ENCODE measurements at regions not wholly inside any gene's neighbourhood (a gene's known extent, or its start where the extent isn't known, plus 50 kb on each side); places are given as distances from the start of the nearest gene placed in this dataset.

- Histone ChIP-seq H3K4me1 (ENCODE audit: control insufficient read depth in 2 of 2, insufficient read depth in 2 of 2, low read length in 2 of 2) (no peaks in the 10 kb centered on the region), H3K27me3 (replicated peaks in 1 of 4; ENCODE audit: control extremely low read depth in 1 of 4, control insufficient read depth in 3 of 4, insufficient read depth in 4 of 4, low read length in 3 of 4) (peaks cover 0 to 2% (median 0%) of the 10 kb centered on the region in 4 experiments), H3K36me3 (replicated peaks in 1 of 2; ENCODE audit: control extremely low read depth in 1 of 2, control insufficient read depth in 1 of 2, extremely low read depth in 1 of 2, insufficient read depth in 2 of 2, low read length in 1 of 2) (no peaks in the 10 kb centered on the region), H3K27ac (ENCODE audit: low read length in 2 of 2) (no peak overlapping the region), H3K4me2 (replicated peaks; ENCODE audit: low read depth, low read length, poor library complexity, severe bottlenecking) (no peak overlapping the region), H3K4me3 (ENCODE audit: control extremely low read depth in 1 of 5, extremely low read depth in 1 of 5, insufficient read depth in 1 of 5, low read depth in 2 of 5, low read length in 4 of 5) (no peak overlapping the region), H2AFZ (ENCODE audit: insufficient read depth, low read depth, low read length, poor library complexity, severe bottlenecking) (no peak overlapping the region), H3K9ac (ENCODE audit: low read length) (no peak overlapping the region), H3K79me2 (ENCODE audit: control insufficient read depth, insufficient read depth, low read length) (no peaks in the 10 kb centered on the region), H3K9me3 (ENCODE audit: control extremely low read depth in 1 of 3, control insufficient read depth in 2 of 3, insufficient read depth in 1 of 3, low read length in 2 of 3) (no peaks in the 10 kb centered on the region), H4K20me1 (ENCODE audit: control insufficient read depth, insufficient read depth, low read length, poor library complexity, severe bottlenecking) (no peaks in the 10 kb centered on the region)
- no peak for ATAC-seq (ENCODE audit: low read depth)
- Mint-ChIP-seq H3K4me1 (no peaks in the 10 kb centered on the region), H3K4me3 (no peak overlapping the region), H3K27me3 (peaks cover 19% of the 10 kb centered on the region), H3K9me3 (ENCODE audit: insufficient read depth) (no peaks in the 10 kb centered on the region), H3K27ac (no peak overlapping the region)
- ChIA-PET CTCF (interaction anchor here (0.5 kb wide), 1 partner anchor 26 kb away, joined by 3 read pairs; no protein-coding TSS in a partner anchor), POLR2A (no interaction called here)
- no peak for TF ChIP-seq CTCF (IDR thresholded peaks at IDR 0.05)
- intact Hi-C loops (cut with micrococcal nuclease), result no loop called here
- WGBS (ENCODE audit: insufficient coverage), result 90% methylated on average over 7 of the region's 11 CpGs
- DNase-seq, result no peak
Measured at GRCh38 chr5:1731091-1731639, 68.5 kb downstream of the MRPL36 start.

DNA sequence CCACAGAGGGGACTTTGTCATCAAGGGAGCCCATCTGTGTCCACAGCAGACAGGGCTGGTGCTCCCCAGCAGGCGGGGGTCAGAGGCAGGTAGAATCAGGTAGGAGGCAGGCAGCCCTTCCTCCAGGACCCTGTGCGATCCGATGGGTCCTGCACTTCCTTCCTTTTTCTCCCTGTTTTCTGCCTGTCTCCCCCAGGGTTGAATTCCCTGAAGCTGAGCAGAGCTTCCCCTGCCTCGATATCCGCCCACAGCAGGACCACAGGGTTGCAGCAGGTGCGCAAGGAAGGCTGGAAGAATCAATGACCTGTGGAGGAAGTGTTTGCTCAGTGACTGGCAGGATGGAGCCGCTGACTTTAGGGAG lies 69.2 kb downstream of the MRPL36 start:
- no peak for DNase-seq
- intact Hi-C loops (cut with micrococcal nuclease), result no loop called here

More for the DNA sequence above, 69.2 kb downstream of the MRPL36 start:
- Histone ChIP-seq H3K4me3 (ENCODE audit: control extremely low read depth in 1 of 5, extremely low read depth in 1 of 5, insufficient read depth in 1 of 5, low read depth in 2 of 5, low read length in 4 of 5) (no peak overlapping the region), H3K27ac (ENCODE audit: low read length in 2 of 2) (no peak overlapping the region), H3K4me1 (ENCODE audit: control insufficient read depth in 2 of 2, insufficient read depth in 2 of 2, low read length in 2 of 2) (no peaks in the 10 kb centered on the region), H3K79me2 (ENCODE audit: control insufficient read depth, insufficient read depth, low read length) (no peaks in the 10 kb centered on the region), H3K9ac (ENCODE audit: low read length) (no peak overlapping the region), H3K9me3 (ENCODE audit: control extremely low read depth in 1 of 3, control insufficient read depth in 2 of 3, insufficient read depth in 1 of 3, low read length in 2 of 3) (no peaks in the 10 kb centered on the region), H3K4me2 (replicated peaks; ENCODE audit: low read depth, low read length, poor library complexity, severe bottlenecking) (no peak overlapping the region), H3K27me3 (replicated peaks in 1 of 4; ENCODE audit: control extremely low read depth in 1 of 4, control insufficient read depth in 3 of 4, insufficient read depth in 4 of 4, low read length in 3 of 4) (peaks cover 0 to 2% (median 0%) of the 10 kb centered on the region in 4 experiments), H4K20me1 (ENCODE audit: control insufficient read depth, insufficient read depth, low read length, poor library complexity, severe bottlenecking) (no peaks in the 10 kb centered on the region), H2AFZ (ENCODE audit: insufficient read depth, low read depth, low read length, poor library complexity, severe bottlenecking) (no peak overlapping the region), H3K36me3 (replicated peaks in 1 of 2; ENCODE audit: control extremely low read depth in 1 of 2, control insufficient read depth in 1 of 2, extremely low read depth in 1 of 2, insufficient read depth in 2 of 2, low read length in 1 of 2) (no peaks in the 10 kb centered on the region)
- H3K4me1 Mint-ChIP-seq, result no peaks in the 10 kb centered on the region
- no peaks in the 10 kb centered on the region for H3K9me3 Mint-ChIP-seq (ENCODE audit: insufficient read depth)
- ATAC-seq (ENCODE audit: low read depth), result no peak
- H3K27me3 Mint-ChIP-seq, result peaks cover 21% of the 10 kb centered on the region
- TF ChIP-seq CTCF (IDR thresholded peaks at IDR 0.05), result no peak
- ChIA-PET POLR2A (no interaction called here), CTCF (no interaction called here)
- 76% methylated on average over 6 of the region's 7 CpGs for WGBS (ENCODE audit: insufficient coverage)
- no peak overlapping the region for H3K4me3 Mint-ChIP-seq
- no peak overlapping the region for H3K27ac Mint-ChIP-seq
